Vagina (tissue), 2 donors: ENCODE measurements at regions not wholly inside any gene's neighbourhood (a gene's known extent, or its start where the extent isn't known, plus 50 kb on each side); places are given as distances from the start of the nearest gene placed in this dataset.

Experiments used
- DNase-seq, 2 donors: peaks; one replicate each; pipeline ENCODE4 v3.0.0-alpha.2; 2017; ENCODE audit errors: extremely low spot score in 2 of 2
- H3K27ac ChIP-seq: fragments of 200-600 bp; sonication (generic); one replicate; pipeline ENCODE4 v1.5.1; 2019
- H3K27me3 ChIP-seq: fragments of 200-600 bp; sonication (generic); one replicate; pipeline ENCODE4 v1.5.1; 2019
- H3K36me3 ChIP-seq, 2 donors: fragments of 200-600 bp; sonication (generic); one replicate each; pipeline ENCODE4 v1.5.1; 2017 to 2019
- H3K4me1 ChIP-seq: fragments of 200-600 bp; sonication (generic); one replicate; pipeline ENCODE4 v1.5.1; 2019
- H3K4me3 ChIP-seq, 2 donors: fragments of 200-600 bp; sonication (generic); 1 replicate in 1 of 2; 2 replicates in 1 of 2; pipeline ENCODE4 v1.5.1; 2016 to 2019
- H3K9me3 ChIP-seq: fragments of 200-600 bp; sonication (generic); one replicate; pipeline ENCODE4 v1.5.1; 2019
- POLR2A ChIP-seq, 2 donors: fragments of 450-650 bp; IDR thresholded peaks; one replicate each; pipeline ENCODE4 v1.6.1; 2017; ENCODE audit warnings: antibody characterized with exemption in 2 of 2, mild to moderate bottlenecking in 2 of 2, moderate library complexity in 2 of 2
- POLR2AphosphoS5 ChIP-seq, 2 donors: sonication (generic); formaldehyde crosslinking; IDR thresholded peaks; one replicate each; pipeline ENCODE4 v1.9.0; 2017; ENCODE audit warnings: antibody characterized with exemption in 2 of 2, mild to moderate bottlenecking in 2 of 2, low read depth in 1 of 2; ENCODE audit not compliant: insufficient read depth in 1 of 2
- intact Hi-C: fragments of 100-400 bp; cut with DNase I; formaldehyde crosslinking; loops from one replicate; pipeline ENCODE4 v1.15.1; 2023
- TF ChIP-seq, protein P1 (sequence below), 3 experiments: fragments of 450-650 bp in 2 of 3; fragments of 200-600 bp in 1 of 3; sonication (generic) in 1 of 3; IDR thresholded peaks; one replicate each; pipeline ENCODE4 v1.5.1; 2017 to 2019; ENCODE audit warnings: antibody characterized with exemption in 3 of 3, mild to moderate bottlenecking in 2 of 3, moderate library complexity in 2 of 3

DNA sequence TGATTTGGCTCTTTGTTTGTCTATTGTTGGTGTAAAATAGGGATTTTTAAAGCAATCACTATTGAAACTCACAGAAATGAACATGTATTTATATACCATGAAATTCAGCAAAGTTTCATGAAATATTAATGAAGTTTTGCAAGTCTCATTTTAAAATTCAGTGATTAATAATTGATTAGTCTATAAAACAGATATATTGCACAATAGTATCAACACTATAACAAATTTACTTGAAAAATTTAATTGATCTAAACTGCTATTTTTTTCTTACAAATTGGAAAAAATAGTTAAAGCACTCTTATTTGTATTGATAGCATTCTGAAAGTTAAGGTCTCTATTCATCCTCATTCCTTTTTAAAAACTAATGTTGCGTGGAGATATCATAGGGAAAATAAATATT is 121.0 kb upstream of the PCDH9 start:
- TF ChIP-seq POLR2AphosphoS5 (IDR thresholded peaks at IDR 0.05; ENCODE audit: insufficient read depth in 1 of 2, low read depth in 1 of 2) (no peak), POLR2A (IDR thresholded peaks at IDR 0.05) (no peak)
- TF ChIP-seq, protein P1, sequence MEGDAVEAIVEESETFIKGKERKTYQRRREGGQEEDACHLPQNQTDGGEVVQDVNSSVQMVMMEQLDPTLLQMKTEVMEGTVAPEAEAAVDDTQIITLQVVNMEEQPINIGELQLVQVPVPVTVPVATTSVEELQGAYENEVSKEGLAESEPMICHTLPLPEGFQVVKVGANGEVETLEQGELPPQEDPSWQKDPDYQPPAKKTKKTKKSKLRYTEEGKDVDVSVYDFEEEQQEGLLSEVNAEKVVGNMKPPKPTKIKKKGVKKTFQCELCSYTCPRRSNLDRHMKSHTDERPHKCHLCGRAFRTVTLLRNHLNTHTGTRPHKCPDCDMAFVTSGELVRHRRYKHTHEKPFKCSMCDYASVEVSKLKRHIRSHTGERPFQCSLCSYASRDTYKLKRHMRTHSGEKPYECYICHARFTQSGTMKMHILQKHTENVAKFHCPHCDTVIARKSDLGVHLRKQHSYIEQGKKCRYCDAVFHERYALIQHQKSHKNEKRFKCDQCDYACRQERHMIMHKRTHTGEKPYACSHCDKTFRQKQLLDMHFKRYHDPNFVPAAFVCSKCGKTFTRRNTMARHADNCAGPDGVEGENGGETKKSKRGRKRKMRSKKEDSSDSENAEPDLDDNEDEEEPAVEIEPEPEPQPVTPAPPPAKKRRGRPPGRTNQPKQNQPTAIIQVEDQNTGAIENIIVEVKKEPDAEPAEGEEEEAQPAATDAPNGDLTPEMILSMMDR (IDR thresholded peaks at IDR 0.05): no peak
- Histone ChIP-seq H3K9me3 (no peaks in the 10 kb centered on the region), H3K27me3 (no peaks in the 10 kb centered on the region), H3K36me3 (no peaks in the 10 kb centered on the region), H3K27ac (no peak overlapping the region), H3K4me3 (no peak overlapping the region), H3K4me1 (no peaks in the 10 kb centered on the region)
- DNase-seq: no peak
- intact Hi-C loops: no loop called here

DNA sequence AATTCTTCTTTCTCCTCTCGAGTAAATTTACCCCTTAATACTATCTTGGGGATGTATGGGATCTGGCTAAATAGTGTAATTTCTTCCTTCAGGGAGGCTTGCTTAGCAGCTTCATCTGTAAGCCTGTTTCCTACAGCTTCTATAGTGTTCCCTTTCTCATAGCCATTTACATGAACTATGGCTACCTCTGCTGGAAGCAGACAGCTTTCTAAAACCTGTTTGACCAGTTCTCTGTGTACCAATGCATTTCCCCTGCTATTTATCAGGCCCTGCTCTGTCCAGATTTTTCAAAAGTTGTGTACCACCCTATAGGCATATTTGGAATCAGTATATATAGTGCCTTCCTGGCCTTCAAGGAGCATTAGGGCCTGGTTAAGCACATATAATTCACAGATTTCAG is 113.6 kb upstream of the PCDH9 start:
- TF ChIP-seq POLR2AphosphoS5 (IDR thresholded peaks at IDR 0.05; ENCODE audit: insufficient read depth in 1 of 2, low read depth in 1 of 2) (no peak), POLR2A (IDR thresholded peaks at IDR 0.05) (no peak)
- TF ChIP-seq, protein P1 (IDR thresholded peaks at IDR 0.05): no peak
- Histone ChIP-seq H3K4me1 (no peaks in the 10 kb centered on the region), H3K27me3 (no peaks in the 10 kb centered on the region), H3K27ac (no peak overlapping the region), H3K36me3 (no peaks in the 10 kb centered on the region), H3K9me3 (no peaks in the 10 kb centered on the region), H3K4me3 (no peak overlapping the region)
- intact Hi-C loops: no loop called here
- DNase-seq: no peak

DNA sequence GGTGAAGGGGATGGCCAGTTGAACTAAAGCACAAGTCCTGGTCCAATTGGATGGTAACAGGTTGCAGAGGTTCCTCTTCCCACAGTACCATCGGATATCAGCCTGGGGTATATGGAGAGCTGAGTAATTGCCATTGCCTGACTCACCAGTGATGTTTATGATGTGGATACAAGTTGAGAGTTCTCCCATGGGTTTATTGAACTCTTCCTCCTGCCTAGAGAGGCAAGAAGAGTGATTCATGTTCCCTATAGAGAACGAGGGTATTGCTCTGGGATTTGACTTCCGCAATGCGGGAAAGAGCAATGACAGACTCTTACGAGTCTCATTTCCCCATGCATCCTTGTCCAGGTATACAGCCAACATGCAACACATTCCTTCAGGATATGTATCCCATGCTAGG is 111.3 kb upstream of the PCDH9 start:
- TF ChIP-seq POLR2A (IDR thresholded peaks at IDR 0.05): no peak
- TF ChIP-seq, protein P1 (IDR thresholded peaks at IDR 0.05): no peak
- TF ChIP-seq POLR2AphosphoS5 (IDR thresholded peaks at IDR 0.05; ENCODE audit: insufficient read depth in 1 of 2, low read depth in 1 of 2): no peak
- no peaks in the 10 kb centered on the region for H3K27me3 ChIP-seq
- H3K27ac ChIP-seq: no peak overlapping the region
- H3K4me3 ChIP-seq: no peak overlapping the region
- intact Hi-C loops: no loop called here
- H3K4me1 ChIP-seq: no peaks in the 10 kb centered on the region
- H3K9me3 ChIP-seq: no peaks in the 10 kb centered on the region
- DNase-seq: no peak
- H3K36me3 ChIP-seq: no peaks in the 10 kb centered on the region

DNA sequence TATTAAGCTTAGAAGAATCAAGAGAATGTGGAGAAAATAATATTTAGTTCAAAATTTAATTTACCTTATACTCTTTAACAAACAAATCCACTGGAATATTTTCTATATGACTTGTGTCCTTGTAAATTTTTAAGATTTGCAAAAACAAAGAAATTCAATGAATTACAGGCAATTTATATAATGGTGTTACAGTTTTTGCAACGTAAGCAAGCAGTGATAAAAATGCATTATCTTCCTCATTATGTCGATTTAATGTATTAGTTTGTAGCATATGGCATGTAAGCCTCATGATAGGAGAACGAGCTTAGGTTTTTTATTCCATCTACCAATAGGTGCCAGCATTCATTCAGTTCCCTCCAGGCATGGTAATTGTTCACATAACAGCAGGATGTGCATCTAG is 100.0 kb upstream of the PCDH9 start:
- no peak for DNase-seq
- Histone ChIP-seq H3K27me3 (no peaks in the 10 kb centered on the region), H3K4me1 (no peaks in the 10 kb centered on the region), H3K36me3 (no peaks in the 10 kb centered on the region), H3K4me3 (no peak overlapping the region), H3K9me3 (no peaks in the 10 kb centered on the region), H3K27ac (no peak overlapping the region)
- intact Hi-C loops: loop anchor here (5.0 kb wide), 1 partner anchor 1848 kb away; no protein-coding TSS in a partner anchor
- no peak for TF ChIP-seq POLR2AphosphoS5 (IDR thresholded peaks at IDR 0.05; ENCODE audit: insufficient read depth in 1 of 2, low read depth in 1 of 2)
- TF ChIP-seq, protein P1 (IDR thresholded peaks at IDR 0.05): no peak
- no peak for TF ChIP-seq POLR2A (IDR thresholded peaks at IDR 0.05)

DNA sequence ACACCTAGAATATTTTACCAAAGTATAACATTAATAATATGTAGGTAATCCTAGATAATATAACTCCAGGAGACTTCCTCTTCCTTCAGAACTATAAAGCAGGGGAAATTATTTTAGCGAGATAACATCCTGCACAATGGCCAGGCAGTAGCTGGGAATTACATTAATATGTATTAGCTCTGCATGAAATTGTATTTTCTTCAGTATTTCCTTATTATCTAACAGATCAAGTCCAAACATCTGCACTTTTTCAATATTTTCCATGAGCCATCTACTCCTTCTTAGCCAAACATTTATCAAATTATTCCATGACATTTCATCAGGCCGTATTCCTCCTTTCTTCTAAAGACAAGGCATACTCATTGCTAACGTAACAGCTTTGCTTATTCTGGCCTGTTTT is 98.8 kb upstream of the PCDH9 start:
- Histone ChIP-seq H3K27ac (no peak overlapping the region), H3K4me3 (no peak overlapping the region), H3K9me3 (no peaks in the 10 kb centered on the region), H3K4me1 (no peaks in the 10 kb centered on the region), H3K36me3 (no peaks in the 10 kb centered on the region), H3K27me3 (no peaks in the 10 kb centered on the region)
- TF ChIP-seq POLR2AphosphoS5 (IDR thresholded peaks at IDR 0.05; ENCODE audit: insufficient read depth in 1 of 2, low read depth in 1 of 2): no peak
- TF ChIP-seq, protein P1 (IDR thresholded peaks at IDR 0.05): no peak
- TF ChIP-seq POLR2A (IDR thresholded peaks at IDR 0.05): no peak
- intact Hi-C loops: no loop called here
- no peak for DNase-seq
